Neuronal stem cell (in vitro differentiated cells): ENCODE measurements at regions not wholly inside any gene's neighbourhood (a gene's known extent, or its start where the extent isn't known, plus 50 kb on each side); places are given as distances from the start of the nearest gene placed in this dataset.

Experiments used
- DNase-seq: peaks from one replicate; pipeline ENCODE4 v3.0.0-alpha.2; 2013; ENCODE audit warnings: low spot score
- H2AFZ ChIP-seq: one replicate; pipeline ENCODE4 v1.6.1; 2013; ENCODE audit warnings: mild to moderate bottlenecking, low read length, inconsistent platforms
- H2AK5ac ChIP-seq: 2 replicates; pipeline ENCODE4 v1.6.1; 2013; ENCODE audit warnings: low read depth, mild to moderate bottlenecking, inconsistent platforms, low read length, moderate library complexity, mixed read lengths
- H2BK120ac ChIP-seq: 2 replicates; pipeline ENCODE4 v1.6.1; 2013; ENCODE audit warnings: low read depth, mild to moderate bottlenecking, inconsistent platforms, low read length, moderate library complexity, mixed read lengths
- H2BK12ac ChIP-seq: one replicate; pipeline ENCODE4 v1.6.1; 2013; ENCODE audit warnings: low read length, inconsistent platforms
- H2BK15ac ChIP-seq: 2 replicates; pipeline ENCODE4 v1.6.1; 2013; ENCODE audit warnings: mild to moderate bottlenecking, low read length, inconsistent platforms, mixed read lengths
- H2BK5ac ChIP-seq: one replicate; pipeline ENCODE4 v1.6.1; 2013; ENCODE audit warnings: inconsistent platforms, mild to moderate bottlenecking, low read length, moderate library complexity
- H3K14ac ChIP-seq: one replicate; pipeline ENCODE4 v1.6.1; 2013; ENCODE audit warnings: low read length, inconsistent platforms
- H3K18ac ChIP-seq: 2 replicates; pipeline ENCODE4 v1.6.1; 2013; ENCODE audit warnings: low read length, inconsistent platforms
- H3K23ac ChIP-seq: 2 replicates; pipeline ENCODE4 v1.6.1; 2013; ENCODE audit warnings: low read depth, mild to moderate bottlenecking, mixed read lengths, low read length, inconsistent platforms; ENCODE audit not compliant: poor library complexity
- H3K27ac ChIP-seq: replicated peaks from 3 replicates; pipeline ENCODE4 v1.5.1; 2013; ENCODE audit warnings: low read length, inconsistent platforms
- H3K27me3 ChIP-seq, 3 experiments: 2 replicates each; pipeline ENCODE4 v1.6.1; 2013; ENCODE audit warnings: low read length in 3 of 3, mild to moderate bottlenecking in 2 of 3, inconsistent platforms in 1 of 3, low read depth in 1 of 3, mixed read lengths in 1 of 3, moderate library complexity in 1 of 3; ENCODE audit not compliant: control insufficient read depth in 3 of 3, insufficient read depth in 3 of 3
- H3K36me3 ChIP-seq, 2 donors: replicated peaks in 1 of 2; 2 replicates each; pipeline ENCODE4 v1.6.1; 2013; ENCODE audit warnings: low read length in 2 of 2; ENCODE audit not compliant: control insufficient read depth in 2 of 2, insufficient read depth in 2 of 2
- H3K4ac ChIP-seq: 2 replicates; pipeline ENCODE4 v1.6.1; 2013; ENCODE audit warnings: inconsistent platforms, mild to moderate bottlenecking, low read length, moderate library complexity
- H3K4me1 ChIP-seq, 2 donors: 1 replicate in 1 of 2; 2 replicates in 1 of 2; pipeline ENCODE4 v1.6.1; 2013; ENCODE audit warnings: low read length in 2 of 2, low read depth in 1 of 2; ENCODE audit not compliant: control insufficient read depth in 2 of 2, insufficient read depth in 1 of 2
- H3K4me2 ChIP-seq: one replicate; pipeline ENCODE4 v1.6.1; 2013; ENCODE audit warnings: mild to moderate bottlenecking, low read length, inconsistent platforms; ENCODE audit not compliant: insufficient read depth, poor library complexity, severe bottlenecking
- H3K4me3 ChIP-seq, 2 donors: 2 replicates each; pipeline ENCODE4 v1.5.1; 2013; ENCODE audit warnings: low read length in 2 of 2, mild to moderate bottlenecking in 2 of 2, inconsistent platforms in 1 of 2, moderate library complexity in 1 of 2
- H3K79me1 ChIP-seq: one replicate; pipeline ENCODE4 v1.6.1; 2013; ENCODE audit warnings: low read depth, mild to moderate bottlenecking, inconsistent platforms, low read length, moderate library complexity
- H3K9ac ChIP-seq: one replicate; pipeline ENCODE4 v1.6.1; 2013; ENCODE audit warnings: mild to moderate bottlenecking, low read depth, low read length, inconsistent platforms; ENCODE audit not compliant: poor library complexity
- H3K9me3 ChIP-seq, 2 donors: replicated peaks in 1 of 2; 2 replicates each; pipeline versions ENCODE3 to v1.6.1; 2013; ENCODE audit warnings: low read length in 2 of 2, mild to moderate bottlenecking in 2 of 2, inconsistent platforms in 1 of 2, low read depth in 1 of 2, mixed read lengths in 1 of 2, moderate library complexity in 1 of 2; ENCODE audit not compliant: control insufficient read depth in 2 of 2, insufficient read depth in 1 of 2
- H4K8ac ChIP-seq: one replicate; pipeline ENCODE4 v1.6.1; 2013; ENCODE audit warnings: low read depth, mild to moderate bottlenecking, inconsistent platforms, low read length, moderate library complexity
- H4K91ac ChIP-seq: one replicate; pipeline ENCODE4 v1.6.1; 2013; ENCODE audit warnings: low read length, low read depth, mild to moderate bottlenecking, inconsistent platforms; ENCODE audit not compliant: poor library complexity
- WGBS, 2 donors: extraction: QIAGEN DNeasy Blood & Tissue Kit; methylation state at CpG; one replicate each; pipeline ENCODE4 v1.1.7; 2013; ENCODE audit warnings: missing lambda C conversion rate in 2 of 2, mixed read lengths in 1 of 2; ENCODE audit not compliant: insufficient read length in 2 of 2, insufficient replicate concordance in 1 of 2; ENCODE audit errors: extremely low coverage in 2 of 2; 5-methylcytosine and 5-hydroxymethylcytosine counted together

- Histone ChIP-seq H2AK5ac (no peak overlapping the region), H3K9ac (no peak overlapping the region), H4K91ac (no peak overlapping the region), H4K8ac (no peak overlapping the region), H3K27me3 (no peaks in the 10 kb centered on the region), H3K23ac (no peak overlapping the region), H3K79me1 (no peaks in the 10 kb centered on the region), H3K14ac (no peak overlapping the region), H3K4me1 (no peaks in the 10 kb centered on the region), H2BK5ac (no peak overlapping the region), H2BK15ac (no peak overlapping the region), H3K4me3 (no peak overlapping the region), H2BK12ac (no peak overlapping the region), H3K9me3 (no peaks in the 10 kb centered on the region), H2AFZ (no peak overlapping the region), H3K4me2 (no peak overlapping the region), H3K27ac (no peak overlapping the region), H3K18ac (no peak overlapping the region), H2BK120ac (no peak overlapping the region), H3K36me3 (no peaks in the 10 kb centered on the region), H3K4ac (no peak overlapping the region)
- no CpG with 5 or more reads among the region's 2 CpGs for WGBS, 2 donors
- no peak for DNase-seq
Observed at GRCh38 chr3:176650478-176650877, 546.8 kb downstream of the TBL1XR1 start.

DNA sequence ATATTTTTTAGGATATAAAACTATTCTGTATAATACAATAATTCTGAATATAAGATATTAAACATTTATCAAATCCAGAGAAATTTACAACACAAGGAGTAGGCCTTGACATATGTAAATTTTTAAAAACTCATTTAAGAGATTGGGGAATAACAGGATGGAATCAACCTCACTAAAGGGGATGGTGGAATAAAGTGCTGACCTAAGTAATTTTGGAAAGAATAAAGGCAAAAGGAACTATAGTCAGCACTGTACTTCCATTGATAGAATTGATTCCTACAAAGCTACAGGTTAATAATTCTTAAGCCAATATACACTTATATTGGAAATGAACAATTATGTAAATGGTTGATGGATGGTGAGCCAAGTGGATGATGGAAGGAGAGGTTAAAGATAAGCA lies 549.3 kb downstream of the TBL1XR1 start:
- Histone ChIP-seq H2AK5ac (no peak overlapping the region), H3K23ac (no peak overlapping the region), H2BK12ac (no peak overlapping the region), H4K91ac (no peak overlapping the region), H3K36me3 (no peaks in the 10 kb centered on the region), H2BK120ac (no peak overlapping the region), H3K9ac (no peak overlapping the region), H3K18ac (no peak overlapping the region), H3K27me3 (no peaks in the 10 kb centered on the region), H3K4me1 (no peaks in the 10 kb centered on the region), H3K79me1 (no peaks in the 10 kb centered on the region), H2BK15ac (no peak overlapping the region), H3K4me3 (no peak overlapping the region), H2BK5ac (no peak overlapping the region), H3K4ac (no peak overlapping the region), H4K8ac (no peak overlapping the region), H3K27ac (no peak overlapping the region), H3K14ac (no peak overlapping the region), H3K9me3 (no peaks in the 10 kb centered on the region), H2AFZ (no peak overlapping the region), H3K4me2 (no peak overlapping the region)
- DNase-seq: no peak

GRCh38 chr3:176633511-176633910 lies 563.8 kb downstream of the TBL1XR1 start:
- Histone ChIP-seq H3K27ac (no peak overlapping the region), H2BK15ac (no peak overlapping the region), H3K79me1 (no peaks in the 10 kb centered on the region), H2BK12ac (no peak overlapping the region), H3K4me3 (no peak overlapping the region), H3K9ac (no peak overlapping the region), H3K9me3 (no peaks in the 10 kb centered on the region), H3K4me2 (no peak overlapping the region), H4K91ac (no peak overlapping the region), H3K4ac (no peak overlapping the region), H2BK5ac (no peak overlapping the region), H2AK5ac (no peak overlapping the region), H2AFZ (peak overlapping the region; percentile 5), H4K8ac (no peak overlapping the region), H2BK120ac (no peak overlapping the region), H3K36me3 (no peaks in the 10 kb centered on the region), H3K27me3 (no peaks in the 10 kb centered on the region), H3K18ac (no peak overlapping the region), H3K4me1 (peaks cover 0 to 3% of the 10 kb centered on the region in 2 donors), H3K23ac (no peak overlapping the region), H3K14ac (no peak overlapping the region)
- WGBS, 2 donors: no CpG with 5 or more reads among the region's 2 CpGs
- peak; percentile 11 for DNase-seq

DNA sequence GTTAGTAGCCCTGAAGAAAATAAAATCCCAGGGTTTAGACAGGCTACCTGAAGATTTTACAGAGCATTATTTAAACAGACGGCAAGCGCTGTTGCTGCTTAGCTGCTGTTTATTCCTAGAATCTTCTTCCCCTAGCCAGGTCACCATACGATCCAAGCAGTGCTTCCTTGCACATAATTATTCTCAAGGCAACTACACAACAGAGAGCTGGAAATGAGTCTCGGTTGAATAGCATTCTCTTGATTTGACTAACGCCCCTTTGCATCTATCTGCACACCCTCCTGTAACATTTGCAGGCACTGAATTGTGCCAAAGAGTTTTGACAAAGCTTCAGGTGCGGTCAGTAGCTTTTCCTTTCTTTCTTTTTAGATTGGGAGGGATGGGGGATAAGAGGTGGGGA lies 564.4 kb downstream of the TBL1XR1 start:
- no peak overlapping the region for H3K4me2 ChIP-seq
- no peak overlapping the region for H3K23ac ChIP-seq
- no peaks in the 10 kb centered on the region for H3K27me3 ChIP-seq
- H3K4me3 ChIP-seq: no peak overlapping the region
- H3K4ac ChIP-seq: no peak overlapping the region
- peaks cover 0 to 3% of the 10 kb centered on the region in 2 donors for H3K4me1 ChIP-seq
- peak overlapping the region; percentile 5 for H2AFZ ChIP-seq
- no peak overlapping the region for H2BK12ac ChIP-seq
- no peak overlapping the region for H2BK120ac ChIP-seq
- WGBS, 2 donors: no CpG with 5 or more reads among the region's 6 CpGs
- H4K8ac ChIP-seq: no peak overlapping the region
- no peak overlapping the region for H2BK15ac ChIP-seq
- H3K79me1 ChIP-seq: no peaks in the 10 kb centered on the region
- no peak overlapping the region for H4K91ac ChIP-seq
- H3K9me3 ChIP-seq: no peaks in the 10 kb centered on the region
- no peak overlapping the region for H3K14ac ChIP-seq
- no peak overlapping the region for H3K27ac ChIP-seq
- no peak overlapping the region for H2BK5ac ChIP-seq
- H3K36me3 ChIP-seq: no peaks in the 10 kb centered on the region
- H3K9ac ChIP-seq: no peak overlapping the region
- no peak overlapping the region for H3K18ac ChIP-seq
- peak; percentile 0 for DNase-seq
- no peak overlapping the region for H2AK5ac ChIP-seq
